H1 (cell line): ENCODE measurements at regions not wholly inside any gene's neighbourhood (a gene's known extent, or its start where the extent isn't known, plus 50 kb on each side); places are given as distances from the start of the nearest gene placed in this dataset.

Experiments used
- HDAC2 ChIP-seq, 2 experiments: fragments of 300-600 bp in 1 of 2; sonication (generic) in 1 of 2; IDR thresholded peaks; 2 replicates each; pipeline ENCODE4 v1.6.1; 2011 to 2012; ENCODE audit warnings: low read depth in 2 of 2, low read length in 2 of 2, mild to moderate bottlenecking in 2 of 2, moderate library complexity in 2 of 2, borderline replicate concordance in 1 of 2, inconsistent platforms in 1 of 2
- JUND ChIP-seq: IDR thresholded peaks from 2 replicates; pipeline ENCODE4 v1.6.1; 2011; ENCODE audit warnings: mild to moderate bottlenecking, improper control_type of control experiment, low read length
- KDM5A ChIP-seq: fragments of 200-600 bp; IDR thresholded peaks from 2 replicates; pipeline ENCODE4 v1.7.1; 2012; ENCODE audit warnings: mild to moderate bottlenecking, low read length, inconsistent platforms, mixed read lengths
- MAX ChIP-seq: IDR thresholded peaks from 2 replicates; pipeline ENCODE4 v1.6.1; 2012; ENCODE audit warnings: inconsistent platforms
- NRF1 ChIP-seq: IDR thresholded peaks from 2 replicates; pipeline ENCODE4 v1.6.1; 2011; ENCODE audit warnings: mild to moderate bottlenecking, low read depth, low read length, improper control_type of control experiment
- PHF8 ChIP-seq: fragments of 200-600 bp; sonication (generic); conservative IDR thresholded peaks from 2 replicates; pipeline ENCODE4 v1.7.1; 2012; ENCODE audit warnings: low read depth, mild to moderate bottlenecking, inconsistent platforms, low read length, moderate library complexity
- POLR2A ChIP-seq, 2 experiments: IDR thresholded peaks; 1 replicate in 1 of 2; 2 replicates in 1 of 2; pipeline ENCODE4 v1.6.1; 2011; ENCODE audit warnings: low read depth in 2 of 2, low read length in 2 of 2, mild to moderate bottlenecking in 2 of 2; ENCODE audit errors: control extremely low read depth in 1 of 2
- POU5F1 ChIP-seq: IDR thresholded peaks from 2 replicates; pipeline ENCODE4 v1.6.1; 2011; ENCODE audit warnings: low read depth, mild to moderate bottlenecking, low read length, moderate library complexity
- SUZ12 ChIP-seq: fragments of 200-600 bp; sonication (generic); IDR thresholded peaks from 2 replicates; pipeline ENCODE4 v1.6.1; 2012; ENCODE audit warnings: mild to moderate bottlenecking, inconsistent platforms, low read length, moderate library complexity, mixed read lengths
- YY1 ChIP-seq: IDR thresholded peaks from 2 replicates; pipeline ENCODE4 v1.6.1; 2011; ENCODE audit warnings: low read depth, mild to moderate bottlenecking, low read length
- TF ChIP-seq, protein P1 (sequence below): fragments of 300-600 bp; sonication (generic); IDR thresholded peaks from 2 replicates; pipeline ENCODE4 v1.7.1; 2012; ENCODE audit warnings: low read length, moderate library complexity, mild to moderate bottlenecking, inconsistent platforms; ENCODE audit not compliant: insufficient replicate concordance

GRCh38 chr2:123362671-123363440 is 662.2 kb upstream of the CNTNAP5 start (continued):
- TF ChIP-seq, protein P1, sequence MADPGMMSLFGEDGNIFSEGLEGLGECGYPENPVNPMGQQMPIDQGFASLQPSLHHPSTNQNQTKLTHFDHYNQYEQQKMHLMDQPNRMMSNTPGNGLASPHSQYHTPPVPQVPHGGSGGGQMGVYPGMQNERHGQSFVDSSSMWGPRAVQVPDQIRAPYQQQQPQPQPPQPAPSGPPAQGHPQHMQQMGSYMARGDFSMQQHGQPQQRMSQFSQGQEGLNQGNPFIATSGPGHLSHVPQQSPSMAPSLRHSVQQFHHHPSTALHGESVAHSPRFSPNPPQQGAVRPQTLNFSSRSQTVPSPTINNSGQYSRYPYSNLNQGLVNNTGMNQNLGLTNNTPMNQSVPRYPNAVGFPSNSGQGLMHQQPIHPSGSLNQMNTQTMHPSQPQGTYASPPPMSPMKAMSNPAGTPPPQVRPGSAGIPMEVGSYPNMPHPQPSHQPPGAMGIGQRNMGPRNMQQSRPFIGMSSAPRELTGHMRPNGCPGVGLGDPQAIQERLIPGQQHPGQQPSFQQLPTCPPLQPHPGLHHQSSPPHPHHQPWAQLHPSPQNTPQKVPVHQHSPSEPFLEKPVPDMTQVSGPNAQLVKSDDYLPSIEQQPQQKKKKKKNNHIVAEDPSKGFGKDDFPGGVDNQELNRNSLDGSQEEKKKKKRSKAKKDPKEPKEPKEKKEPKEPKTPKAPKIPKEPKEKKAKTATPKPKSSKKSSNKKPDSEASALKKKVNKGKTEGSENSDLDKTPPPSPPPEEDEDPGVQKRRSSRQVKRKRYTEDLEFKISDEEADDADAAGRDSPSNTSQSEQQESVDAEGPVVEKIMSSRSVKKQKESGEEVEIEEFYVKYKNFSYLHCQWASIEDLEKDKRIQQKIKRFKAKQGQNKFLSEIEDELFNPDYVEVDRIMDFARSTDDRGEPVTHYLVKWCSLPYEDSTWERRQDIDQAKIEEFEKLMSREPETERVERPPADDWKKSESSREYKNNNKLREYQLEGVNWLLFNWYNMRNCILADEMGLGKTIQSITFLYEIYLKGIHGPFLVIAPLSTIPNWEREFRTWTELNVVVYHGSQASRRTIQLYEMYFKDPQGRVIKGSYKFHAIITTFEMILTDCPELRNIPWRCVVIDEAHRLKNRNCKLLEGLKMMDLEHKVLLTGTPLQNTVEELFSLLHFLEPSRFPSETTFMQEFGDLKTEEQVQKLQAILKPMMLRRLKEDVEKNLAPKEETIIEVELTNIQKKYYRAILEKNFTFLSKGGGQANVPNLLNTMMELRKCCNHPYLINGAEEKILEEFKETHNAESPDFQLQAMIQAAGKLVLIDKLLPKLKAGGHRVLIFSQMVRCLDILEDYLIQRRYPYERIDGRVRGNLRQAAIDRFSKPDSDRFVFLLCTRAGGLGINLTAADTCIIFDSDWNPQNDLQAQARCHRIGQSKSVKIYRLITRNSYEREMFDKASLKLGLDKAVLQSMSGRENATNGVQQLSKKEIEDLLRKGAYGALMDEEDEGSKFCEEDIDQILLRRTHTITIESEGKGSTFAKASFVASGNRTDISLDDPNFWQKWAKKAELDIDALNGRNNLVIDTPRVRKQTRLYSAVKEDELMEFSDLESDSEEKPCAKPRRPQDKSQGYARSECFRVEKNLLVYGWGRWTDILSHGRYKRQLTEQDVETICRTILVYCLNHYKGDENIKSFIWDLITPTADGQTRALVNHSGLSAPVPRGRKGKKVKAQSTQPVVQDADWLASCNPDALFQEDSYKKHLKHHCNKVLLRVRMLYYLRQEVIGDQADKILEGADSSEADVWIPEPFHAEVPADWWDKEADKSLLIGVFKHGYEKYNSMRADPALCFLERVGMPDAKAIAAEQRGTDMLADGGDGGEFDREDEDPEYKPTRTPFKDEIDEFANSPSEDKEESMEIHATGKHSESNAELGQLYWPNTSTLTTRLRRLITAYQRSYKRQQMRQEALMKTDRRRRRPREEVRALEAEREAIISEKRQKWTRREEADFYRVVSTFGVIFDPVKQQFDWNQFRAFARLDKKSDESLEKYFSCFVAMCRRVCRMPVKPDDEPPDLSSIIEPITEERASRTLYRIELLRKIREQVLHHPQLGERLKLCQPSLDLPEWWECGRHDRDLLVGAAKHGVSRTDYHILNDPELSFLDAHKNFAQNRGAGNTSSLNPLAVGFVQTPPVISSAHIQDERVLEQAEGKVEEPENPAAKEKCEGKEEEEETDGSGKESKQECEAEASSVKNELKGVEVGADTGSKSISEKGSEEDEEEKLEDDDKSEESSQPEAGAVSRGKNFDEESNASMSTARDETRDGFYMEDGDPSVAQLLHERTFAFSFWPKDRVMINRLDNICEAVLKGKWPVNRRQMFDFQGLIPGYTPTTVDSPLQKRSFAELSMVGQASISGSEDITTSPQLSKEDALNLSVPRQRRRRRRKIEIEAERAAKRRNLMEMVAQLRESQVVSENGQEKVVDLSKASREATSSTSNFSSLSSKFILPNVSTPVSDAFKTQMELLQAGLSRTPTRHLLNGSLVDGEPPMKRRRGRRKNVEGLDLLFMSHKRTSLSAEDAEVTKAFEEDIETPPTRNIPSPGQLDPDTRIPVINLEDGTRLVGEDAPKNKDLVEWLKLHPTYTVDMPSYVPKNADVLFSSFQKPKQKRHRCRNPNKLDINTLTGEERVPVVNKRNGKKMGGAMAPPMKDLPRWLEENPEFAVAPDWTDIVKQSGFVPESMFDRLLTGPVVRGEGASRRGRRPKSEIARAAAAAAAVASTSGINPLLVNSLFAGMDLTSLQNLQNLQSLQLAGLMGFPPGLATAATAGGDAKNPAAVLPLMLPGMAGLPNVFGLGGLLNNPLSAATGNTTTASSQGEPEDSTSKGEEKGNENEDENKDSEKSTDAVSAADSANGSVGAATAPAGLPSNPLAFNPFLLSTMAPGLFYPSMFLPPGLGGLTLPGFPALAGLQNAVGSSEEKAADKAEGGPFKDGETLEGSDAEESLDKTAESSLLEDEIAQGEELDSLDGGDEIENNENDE, result no peak
- no peak for TF ChIP-seq POLR2A (IDR thresholded peaks at IDR 0.05; ENCODE audit: control extremely low read depth in 1 of 2, low read depth in 2 of 2, low read length in 2 of 2)
- TF ChIP-seq KDM5A, result no peak
- no peak for TF ChIP-seq POU5F1
- TF ChIP-seq YY1, result no peak
- TF ChIP-seq NRF1, result no peak
- TF ChIP-seq SUZ12, result no peak
- no peak for TF ChIP-seq JUND
- no peak for TF ChIP-seq PHF8
- TF ChIP-seq MAX, result no peak
- TF ChIP-seq HDAC2 (IDR thresholded peaks at IDR 0.05; ENCODE audit: borderline replicate concordance in 1 of 2, low read depth in 2 of 2, low read length in 2 of 2), result no peak
